ENCODE measurements at regions not wholly inside any gene's neighbourhood (a gene's known extent, or its start where the extent isn't known, plus 50 kb on each side); places are given as distances from the start of the nearest gene placed in this dataset.

DNA sequence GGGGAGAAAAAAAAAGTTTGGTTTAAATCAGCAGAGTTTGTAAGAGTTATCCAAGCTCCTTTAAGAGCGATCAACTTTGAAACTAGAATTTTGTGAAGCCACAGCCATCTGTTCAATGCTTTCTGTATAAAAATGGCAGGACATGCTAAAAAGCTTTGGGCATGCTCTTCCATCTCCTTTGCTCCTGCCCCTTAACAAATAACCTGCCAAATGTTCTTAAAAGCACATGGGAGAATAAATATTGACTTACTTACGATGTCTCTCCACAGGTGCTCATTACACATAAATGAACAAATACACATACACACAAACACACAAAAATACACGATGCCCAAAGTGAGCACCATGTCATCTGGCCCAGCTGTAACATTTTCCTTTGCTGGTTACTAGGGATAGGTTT, 211.8 kb upstream of the DPH6 start:
- H3K27ac ChIP-seq (ENCODE audit: low read depth, low read length) = no peak overlapping the region
- H3K9me3 ChIP-seq (ENCODE audit: control insufficient read depth, insufficient read depth, low read length) = no peaks in the 10 kb centered on the region
- no peaks in the 10 kb centered on the region for H3K79me2 ChIP-seq (ENCODE audit: control insufficient read depth, low read length)
- no peaks in the 10 kb centered on the region for H3F3A ChIP-seq (ENCODE audit: control insufficient read depth, insufficient read depth)
- TF ChIP-seq, protein P1, sequence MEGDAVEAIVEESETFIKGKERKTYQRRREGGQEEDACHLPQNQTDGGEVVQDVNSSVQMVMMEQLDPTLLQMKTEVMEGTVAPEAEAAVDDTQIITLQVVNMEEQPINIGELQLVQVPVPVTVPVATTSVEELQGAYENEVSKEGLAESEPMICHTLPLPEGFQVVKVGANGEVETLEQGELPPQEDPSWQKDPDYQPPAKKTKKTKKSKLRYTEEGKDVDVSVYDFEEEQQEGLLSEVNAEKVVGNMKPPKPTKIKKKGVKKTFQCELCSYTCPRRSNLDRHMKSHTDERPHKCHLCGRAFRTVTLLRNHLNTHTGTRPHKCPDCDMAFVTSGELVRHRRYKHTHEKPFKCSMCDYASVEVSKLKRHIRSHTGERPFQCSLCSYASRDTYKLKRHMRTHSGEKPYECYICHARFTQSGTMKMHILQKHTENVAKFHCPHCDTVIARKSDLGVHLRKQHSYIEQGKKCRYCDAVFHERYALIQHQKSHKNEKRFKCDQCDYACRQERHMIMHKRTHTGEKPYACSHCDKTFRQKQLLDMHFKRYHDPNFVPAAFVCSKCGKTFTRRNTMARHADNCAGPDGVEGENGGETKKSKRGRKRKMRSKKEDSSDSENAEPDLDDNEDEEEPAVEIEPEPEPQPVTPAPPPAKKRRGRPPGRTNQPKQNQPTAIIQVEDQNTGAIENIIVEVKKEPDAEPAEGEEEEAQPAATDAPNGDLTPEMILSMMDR (IDR thresholded peaks at IDR 0.05; ENCODE audit: low read depth, low read length, poor library complexity, severe bottlenecking) = no peak
- no peak for TF ChIP-seq EZH2phosphoT487 (IDR thresholded peaks at IDR 0.05; ENCODE audit: borderline replicate concordance, low read length)
- peaks cover 4% of the 10 kb centered on the region; the same call in 1 of the 2 replicates for H3K4me1 ChIP-seq (ENCODE audit: control insufficient read depth, low read length)
- H3K4me2 ChIP-seq (ENCODE audit: low read length) = no peak overlapping the region
- H3K9me2 ChIP-seq (replicated peaks; ENCODE audit: control insufficient read depth, low read length) = no peaks in the 10 kb centered on the region
- H4K20me1 ChIP-seq (ENCODE audit: control insufficient read depth, insufficient read depth, low read depth, low read length) = no peaks in the 10 kb centered on the region
- no peaks in the 10 kb centered on the region for H3K36me3 ChIP-seq (ENCODE audit: control insufficient read depth, low read length)
- H3K27me3 ChIP-seq (ENCODE audit: control insufficient read depth, low read length) = no peaks in the 10 kb centered on the region
- H3K4me3 ChIP-seq (ENCODE audit: low read length) = no peak overlapping the region

DNA sequence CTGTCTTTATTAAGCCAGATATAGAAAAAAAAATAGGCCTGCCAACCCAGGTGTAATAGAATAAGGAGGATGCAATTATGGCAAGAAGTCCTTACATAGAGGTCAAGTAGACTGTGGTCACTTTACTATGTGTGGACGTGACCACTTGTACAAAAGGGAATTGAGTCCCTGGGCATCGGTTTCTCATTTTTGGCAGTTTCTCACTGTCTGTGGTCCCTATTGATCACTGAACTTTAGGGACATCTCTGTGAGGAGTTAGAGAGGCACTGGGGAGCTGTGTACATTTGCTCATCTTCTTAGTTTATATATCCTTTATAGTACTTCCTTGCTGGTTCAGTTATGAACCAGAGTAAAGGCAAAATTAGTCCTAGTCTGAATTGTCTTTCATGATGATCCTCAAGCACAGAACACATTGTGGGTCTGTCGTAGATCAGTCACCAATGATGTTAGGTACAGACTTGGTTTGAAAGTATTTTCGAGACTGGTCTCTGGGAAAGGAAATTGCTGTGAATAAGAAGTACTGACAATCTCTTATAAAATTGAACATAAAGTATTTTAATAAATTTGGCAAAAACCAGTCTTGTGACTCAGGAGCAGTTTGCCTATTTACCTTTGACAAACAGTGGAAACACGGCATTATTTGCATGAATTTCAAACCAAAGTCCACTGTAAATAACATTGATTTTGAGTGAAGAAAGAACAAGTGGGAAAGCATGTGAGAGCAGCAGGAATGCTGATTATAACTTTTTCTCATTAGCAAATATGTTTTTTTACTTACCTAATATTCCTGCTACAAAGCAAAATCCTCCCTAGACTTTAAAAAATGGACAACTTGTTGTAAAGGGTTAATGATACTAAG, 218.9 kb upstream of the DPH6 start:
- H3K27ac ChIP-seq (ENCODE audit: low read depth, low read length) = no peak overlapping the region
- no peaks in the 10 kb centered on the region for H3K79me2 ChIP-seq (ENCODE audit: control insufficient read depth, low read length)
- H4K20me1 ChIP-seq (ENCODE audit: control insufficient read depth, insufficient read depth, low read depth, low read length) = no peaks in the 10 kb centered on the region
- H3K9me2 ChIP-seq (replicated peaks; ENCODE audit: control insufficient read depth, low read length) = no peaks in the 10 kb centered on the region
- no peaks in the 10 kb centered on the region for H3K9me3 ChIP-seq (ENCODE audit: control insufficient read depth, insufficient read depth, low read length)
- TF ChIP-seq, protein P1 (IDR thresholded peaks at IDR 0.05; ENCODE audit: low read depth, low read length, poor library complexity, severe bottlenecking) = no peak
- TF ChIP-seq EZH2phosphoT487 (IDR thresholded peaks at IDR 0.05; ENCODE audit: borderline replicate concordance, low read length) = no peak
- H3K36me3 ChIP-seq (ENCODE audit: control insufficient read depth, low read length) = no peaks in the 10 kb centered on the region
- H3K4me3 ChIP-seq (ENCODE audit: low read length) = no peak overlapping the region
- H3F3A ChIP-seq (ENCODE audit: control insufficient read depth, insufficient read depth) = no peaks in the 10 kb centered on the region
- H3K4me2 ChIP-seq (ENCODE audit: low read length) = no peak overlapping the region
- no peaks in the 10 kb centered on the region for H3K27me3 ChIP-seq (ENCODE audit: control insufficient read depth, low read length)
- H3K4me1 ChIP-seq (ENCODE audit: control insufficient read depth, low read length) = no peaks in the 10 kb centered on the region

DNA sequence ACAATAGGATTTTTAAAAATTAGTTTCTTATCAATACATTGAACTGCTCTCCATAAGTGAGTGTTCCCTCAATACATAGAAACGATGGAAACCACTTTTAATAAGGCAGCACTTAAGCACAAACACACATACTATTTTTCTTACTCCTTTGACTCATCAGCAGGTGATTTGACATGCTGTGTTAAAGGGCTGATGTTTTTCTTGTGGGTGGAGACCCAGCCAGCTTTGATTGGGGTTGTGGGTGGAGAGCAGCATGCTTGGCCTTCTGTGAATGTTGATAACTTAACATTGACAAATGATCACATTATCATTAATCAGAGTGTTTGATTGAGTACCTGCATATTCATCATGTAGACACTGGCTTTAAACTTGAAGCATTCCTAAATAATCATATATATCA, 223.0 kb upstream of the DPH6 start:
- Histone ChIP-seq H4K20me1 (ENCODE audit: control insufficient read depth, insufficient read depth, low read depth, low read length) (no peaks in the 10 kb centered on the region), H3K27ac (ENCODE audit: low read depth, low read length) (no peak overlapping the region), H3K36me3 (ENCODE audit: control insufficient read depth, low read length) (no peaks in the 10 kb centered on the region), H3K9me2 (replicated peaks; ENCODE audit: control insufficient read depth, low read length) (no peaks in the 10 kb centered on the region), H3K27me3 (ENCODE audit: control insufficient read depth, low read length) (no peaks in the 10 kb centered on the region), H3K4me2 (ENCODE audit: low read length) (no peak overlapping the region), H3F3A (ENCODE audit: control insufficient read depth, insufficient read depth) (no peaks in the 10 kb centered on the region), H3K9me3 (ENCODE audit: control insufficient read depth, insufficient read depth, low read length) (no peaks in the 10 kb centered on the region), H3K4me3 (ENCODE audit: low read length) (no peak overlapping the region), H3K4me1 (ENCODE audit: control insufficient read depth, low read length) (no peaks in the 10 kb centered on the region), H3K79me2 (ENCODE audit: control insufficient read depth, low read length) (no peaks in the 10 kb centered on the region)
- no peak for TF ChIP-seq EZH2phosphoT487 (IDR thresholded peaks at IDR 0.05; ENCODE audit: borderline replicate concordance, low read length)
- TF ChIP-seq, protein P1 (IDR thresholded peaks at IDR 0.05; ENCODE audit: low read depth, low read length, poor library complexity, severe bottlenecking) = no peak
